ENCODE measurements at regions not wholly inside any gene's neighbourhood (a gene's known extent, or its start where the extent isn't known, plus 50 kb on each side); places are given as distances from the start of the nearest gene placed in this dataset.
"Not testable (repeated sequence)": the region's sequence is repeated elsewhere in the genome, so short reads cannot be mapped to it uniquely, and the experiment has no call there.

GRCh38 chr1:68779841-68780240 is 283.0 kb upstream of the DEPDC1 start:
- not testable (repeated sequence) for H3K4me3 ChIP-seq (ENCODE audit: low read length); H3K27me3 ChIP-seq (ENCODE audit: control insufficient read depth, insufficient read depth, low read length); H3K9me3 ChIP-seq (ENCODE audit: control insufficient read depth, low read depth, low read length); H3K27ac ChIP-seq (ENCODE audit: low read length); DNase-seq; H3K36me3 ChIP-seq (ENCODE audit: control insufficient read depth, insufficient read depth, low read length); H3K4me1 ChIP-seq (ENCODE audit: control insufficient read depth, insufficient read depth, low read length)
- no CpG with 5 or more reads among the region's 1 CpG for WGBS (ENCODE audit: insufficient coverage, low lambda C conversion rate)

DNA sequence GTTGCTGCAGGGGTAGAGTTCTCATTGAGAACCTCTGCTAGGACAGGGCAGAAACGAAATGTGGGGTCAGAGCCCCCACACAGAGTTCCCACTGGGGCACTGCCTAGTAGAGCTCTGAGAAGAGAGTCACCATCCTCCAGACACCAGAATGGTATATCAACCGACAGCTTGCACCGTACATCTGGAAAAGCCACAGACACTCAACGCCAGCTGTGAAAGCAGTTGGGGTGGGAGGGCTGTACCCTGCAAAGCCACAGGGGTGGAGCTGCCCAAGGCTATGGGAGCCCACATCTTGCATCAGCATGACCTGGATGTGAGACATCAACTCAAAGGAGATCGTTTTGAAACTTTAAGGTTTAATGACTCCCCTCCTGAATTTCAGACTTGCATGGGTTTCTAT is 284.0 kb upstream of the DEPDC1 start:
- Histone ChIP-seq H3K36me3 (ENCODE audit: control insufficient read depth, insufficient read depth, low read length) (no peaks in the 10 kb centered on the region), H3K9me3 (ENCODE audit: control insufficient read depth, low read depth, low read length) (no peaks in the 10 kb centered on the region), H3K4me3 (ENCODE audit: low read length) (no peak overlapping the region), H3K4me1 (ENCODE audit: control insufficient read depth, insufficient read depth, low read length) (no peaks in the 10 kb centered on the region), H3K27me3 (ENCODE audit: control insufficient read depth, insufficient read depth, low read length) (no peaks in the 10 kb centered on the region), H3K27ac (ENCODE audit: low read length) (no peak overlapping the region)
- no peak for DNase-seq
- no CpG with 5 or more reads among the region's 5 CpGs for WGBS (ENCODE audit: insufficient coverage, low lambda C conversion rate)

- Histone ChIP-seq H3K27me3 (ENCODE audit: control insufficient read depth, insufficient read depth, low read length) (no peaks in the 10 kb centered on the region), H3K9me3 (ENCODE audit: control insufficient read depth, low read depth, low read length) (no peaks in the 10 kb centered on the region), H3K27ac (ENCODE audit: low read length) (no peak overlapping the region), H3K36me3 (ENCODE audit: control insufficient read depth, insufficient read depth, low read length) (no peaks in the 10 kb centered on the region), H3K4me3 (ENCODE audit: low read length) (no peak overlapping the region), H3K4me1 (ENCODE audit: control insufficient read depth, insufficient read depth, low read length) (no peaks in the 10 kb centered on the region)
- no peak for DNase-seq
Observed at GRCh38 chr1:68782890-68783289, 286.0 kb upstream of the DEPDC1 start.

- Histone ChIP-seq H3K9me3 (ENCODE audit: control insufficient read depth, low read depth, low read length) (no peaks in the 10 kb centered on the region), H3K4me1 (ENCODE audit: control insufficient read depth, insufficient read depth, low read length) (no peaks in the 10 kb centered on the region), H3K27me3 (ENCODE audit: control insufficient read depth, insufficient read depth, low read length) (no peaks in the 10 kb centered on the region), H3K4me3 (ENCODE audit: low read length) (no peak overlapping the region), H3K36me3 (ENCODE audit: control insufficient read depth, insufficient read depth, low read length) (no peaks in the 10 kb centered on the region), H3K27ac (ENCODE audit: low read length) (no peak overlapping the region)
- DNase-seq, result no peak
- no CpG with 5 or more reads among the region's 2 CpGs for WGBS (ENCODE audit: insufficient coverage, low lambda C conversion rate)
Observed at GRCh38 chr1:68785328-68785727, 288.4 kb upstream of the DEPDC1 start.

DNA sequence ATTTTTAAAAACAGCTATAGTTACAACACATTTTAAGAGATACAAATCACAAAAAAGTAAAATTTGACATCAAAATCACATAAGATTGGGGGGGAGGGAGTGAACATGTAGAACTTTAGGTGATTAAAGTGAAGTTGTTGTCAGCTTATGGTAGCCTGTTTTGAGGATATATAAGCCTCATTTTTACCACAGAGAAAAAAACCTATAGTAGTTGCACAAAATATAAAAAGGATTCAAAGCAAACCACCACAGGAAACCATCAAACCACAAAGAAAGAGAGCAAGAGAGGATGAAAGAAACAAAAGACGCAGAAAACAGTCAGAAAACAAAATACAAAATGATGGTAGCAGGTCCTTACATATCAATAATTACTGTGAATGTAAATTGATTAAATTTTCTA is 291.9 kb upstream of the DEPDC1 start:
- DNase-seq, result no peak
- H3K4me1 ChIP-seq (ENCODE audit: control insufficient read depth, insufficient read depth, low read length), result no peaks in the 10 kb centered on the region
- no peaks in the 10 kb centered on the region for H3K27me3 ChIP-seq (ENCODE audit: control insufficient read depth, insufficient read depth, low read length)
- 80% methylated on average over 1 of the region's 1 CpG for WGBS (ENCODE audit: insufficient coverage, low lambda C conversion rate)
- H3K36me3 ChIP-seq (ENCODE audit: control insufficient read depth, insufficient read depth, low read length), result no peaks in the 10 kb centered on the region
- no peak overlapping the region for H3K4me3 ChIP-seq (ENCODE audit: low read length)
- H3K27ac ChIP-seq (ENCODE audit: low read length), result no peak overlapping the region
- H3K9me3 ChIP-seq (ENCODE audit: control insufficient read depth, low read depth, low read length), result no peaks in the 10 kb centered on the region

DNA sequence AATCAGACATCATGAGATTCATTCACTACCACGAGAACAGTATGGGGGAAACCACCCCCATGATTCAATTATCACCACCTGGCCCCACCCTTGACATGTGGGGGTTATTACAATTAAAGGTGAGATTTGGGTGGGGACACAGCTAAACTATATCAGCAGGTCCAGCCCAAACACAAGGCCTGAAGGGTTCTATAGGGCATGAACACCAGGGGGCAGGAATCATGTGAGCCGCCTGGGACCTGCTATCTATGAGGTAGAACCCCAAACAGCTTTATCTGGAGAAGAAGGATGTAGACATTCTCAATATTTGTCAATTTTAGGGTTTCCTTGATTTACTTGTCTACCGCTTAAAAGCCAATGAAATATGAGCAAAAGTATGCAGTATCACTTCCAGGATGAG is 294.9 kb upstream of the DEPDC1 start:
- Histone ChIP-seq H3K27ac (ENCODE audit: low read length) (no peak overlapping the region), H3K9me3 (ENCODE audit: control insufficient read depth, low read depth, low read length) (no peaks in the 10 kb centered on the region), H3K4me3 (ENCODE audit: low read length) (no peak overlapping the region), H3K27me3 (ENCODE audit: control insufficient read depth, insufficient read depth, low read length) (no peaks in the 10 kb centered on the region), H3K4me1 (ENCODE audit: control insufficient read depth, insufficient read depth, low read length) (no peaks in the 10 kb centered on the region), H3K36me3 (ENCODE audit: control insufficient read depth, insufficient read depth, low read length) (no peaks in the 10 kb centered on the region)
- DNase-seq, result no peak
- 100% methylated on average over 1 of the region's 3 CpGs for WGBS (ENCODE audit: insufficient coverage, low lambda C conversion rate)

GRCh38 chr1:68795956-68796355 is 299.1 kb upstream of the DEPDC1 start:
- Histone ChIP-seq H3K9me3 (ENCODE audit: control insufficient read depth, low read depth, low read length) (no peaks in the 10 kb centered on the region), H3K27me3 (ENCODE audit: control insufficient read depth, insufficient read depth, low read length) (no peaks in the 10 kb centered on the region), H3K36me3 (ENCODE audit: control insufficient read depth, insufficient read depth, low read length) (no peaks in the 10 kb centered on the region), H3K4me3 (ENCODE audit: low read length) (no peak overlapping the region), H3K27ac (ENCODE audit: low read length) (no peak overlapping the region), H3K4me1 (ENCODE audit: control insufficient read depth, insufficient read depth, low read length) (no peaks in the 10 kb centered on the region)
- DNase-seq, result no peak

DNA sequence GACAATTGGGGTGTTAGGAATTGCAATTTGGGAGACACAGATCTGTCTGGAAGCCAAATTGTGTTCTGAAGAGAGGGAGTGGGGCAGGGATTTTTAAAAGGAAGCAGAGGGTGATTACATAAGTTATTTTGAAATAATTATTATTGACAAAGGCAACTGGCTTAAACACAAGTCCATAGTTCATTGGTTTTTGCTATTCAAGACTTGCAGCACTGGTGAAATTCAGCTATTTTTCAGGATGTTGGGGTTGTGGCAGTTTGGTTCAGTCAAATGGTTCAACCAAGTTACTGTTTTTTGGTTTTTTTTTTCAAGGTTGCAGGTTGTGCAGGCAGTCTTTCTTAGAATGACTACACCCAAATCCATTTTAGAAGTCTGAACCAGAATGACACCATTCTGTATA is 300.0 kb upstream of the DEPDC1 start:
- Histone ChIP-seq H3K27ac (ENCODE audit: low read length) (no peak overlapping the region), H3K4me1 (ENCODE audit: control insufficient read depth, insufficient read depth, low read length) (no peaks in the 10 kb centered on the region), H3K36me3 (ENCODE audit: control insufficient read depth, insufficient read depth, low read length) (no peaks in the 10 kb centered on the region), H3K4me3 (ENCODE audit: low read length) (no peak overlapping the region), H3K27me3 (ENCODE audit: control insufficient read depth, insufficient read depth, low read length) (no peaks in the 10 kb centered on the region), H3K9me3 (ENCODE audit: control insufficient read depth, low read depth, low read length) (no peaks in the 10 kb centered on the region)
- DNase-seq, result no peak

DNA sequence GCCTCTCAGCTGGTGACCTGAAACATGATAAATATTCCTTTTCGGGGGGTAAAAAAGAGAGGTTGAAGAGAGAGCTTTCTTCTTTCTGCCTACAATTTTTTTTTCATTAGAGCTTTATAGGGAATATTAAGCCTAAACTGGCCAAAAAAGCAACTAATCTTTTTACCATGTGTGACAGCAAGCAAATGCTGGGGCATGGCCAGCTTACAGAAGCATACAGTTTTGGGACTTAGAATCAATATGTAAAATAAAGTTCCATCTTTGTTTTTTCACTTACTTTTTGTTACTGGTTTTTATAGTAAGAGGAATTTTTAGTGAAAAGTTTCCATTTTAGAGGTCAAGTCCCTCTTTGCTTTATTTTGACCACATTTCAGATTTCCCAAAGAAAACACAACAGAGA is 301.2 kb upstream of the DEPDC1 start:
- WGBS (ENCODE audit: insufficient coverage, low lambda C conversion rate), result 100% methylated on average over 1 of the region's 1 CpG
- no peaks in the 10 kb centered on the region for H3K36me3 ChIP-seq (ENCODE audit: control insufficient read depth, insufficient read depth, low read length)
- no peak for DNase-seq
- no peak overlapping the region for H3K4me3 ChIP-seq (ENCODE audit: low read length)
- H3K9me3 ChIP-seq (ENCODE audit: control insufficient read depth, low read depth, low read length), result no peaks in the 10 kb centered on the region
- H3K27ac ChIP-seq (ENCODE audit: low read length), result no peak overlapping the region
- H3K4me1 ChIP-seq (ENCODE audit: control insufficient read depth, insufficient read depth, low read length), result no peaks in the 10 kb centered on the region
- H3K27me3 ChIP-seq (ENCODE audit: control insufficient read depth, insufficient read depth, low read length), result no peaks in the 10 kb centered on the region

GRCh38 chr1:68799096-68799495 is 302.2 kb upstream of the DEPDC1 start:
- H3K9me3 ChIP-seq (ENCODE audit: control insufficient read depth, low read depth, low read length), result no peaks in the 10 kb centered on the region

GRCh38 chr1:68800182-68800581 is 303.3 kb upstream of the DEPDC1 start:
- H3K36me3 ChIP-seq (ENCODE audit: control insufficient read depth, insufficient read depth, low read length), result no peaks in the 10 kb centered on the region
- no peaks in the 10 kb centered on the region for H3K9me3 ChIP-seq (ENCODE audit: control insufficient read depth, low read depth, low read length)
- H3K4me1 ChIP-seq (ENCODE audit: control insufficient read depth, insufficient read depth, low read length), result no peaks in the 10 kb centered on the region
- 20% methylated on average over 1 of the region's 1 CpG for WGBS (ENCODE audit: insufficient coverage, low lambda C conversion rate)
- no peak overlapping the region for H3K4me3 ChIP-seq (ENCODE audit: low read length)
- H3K27me3 ChIP-seq (ENCODE audit: control insufficient read depth, insufficient read depth, low read length), result no peaks in the 10 kb centered on the region
- H3K27ac ChIP-seq (ENCODE audit: low read length), result no peak overlapping the region
- DNase-seq, result no peak

More at GRCh38 chr1:68799096-68799495, 302.2 kb upstream of the DEPDC1 start:
- no peak for DNase-seq
- Histone ChIP-seq H3K4me3 (ENCODE audit: low read length) (no peak overlapping the region), H3K36me3 (ENCODE audit: control insufficient read depth, insufficient read depth, low read length) (no peaks in the 10 kb centered on the region), H3K27me3 (ENCODE audit: control insufficient read depth, insufficient read depth, low read length) (no peaks in the 10 kb centered on the region), H3K27ac (ENCODE audit: low read length) (no peak overlapping the region), H3K4me1 (ENCODE audit: control insufficient read depth, insufficient read depth, low read length) (no peaks in the 10 kb centered on the region)

GRCh38 chr1:68801440-68801839 is 304.6 kb upstream of the DEPDC1 start:
- Histone ChIP-seq H3K4me3 (ENCODE audit: low read length) (no peak overlapping the region), H3K27me3 (ENCODE audit: control insufficient read depth, insufficient read depth, low read length) (no peaks in the 10 kb centered on the region), H3K36me3 (ENCODE audit: control insufficient read depth, insufficient read depth, low read length) (no peaks in the 10 kb centered on the region), H3K9me3 (ENCODE audit: control insufficient read depth, low read depth, low read length) (no peaks in the 10 kb centered on the region), H3K27ac (ENCODE audit: low read length) (no peak overlapping the region), H3K4me1 (ENCODE audit: control insufficient read depth, insufficient read depth, low read length) (no peaks in the 10 kb centered on the region)
- DNase-seq, result no peak
- 20% methylated on average over 2 of the region's 5 CpGs for WGBS (ENCODE audit: insufficient coverage, low lambda C conversion rate)

All from large intestine (tissue), 3 donors.